GM23248 (cell line): ENCODE measurements at regions not wholly inside any gene's neighbourhood (a gene's known extent, or its start where the extent isn't known, plus 50 kb on each side); places are given as distances from the start of the nearest gene placed in this dataset.
A peak's percentile ranks its signal among the peaks of the same experiment; 100 is the strongest.

Experiments used
- DNase-seq: peaks from one replicate; pipeline ENCODE4 v3.0.0-alpha.2; 2015
- H2AFZ ChIP-seq: fragments of 200-600 bp; sonication (generic); 2 replicates; pipeline ENCODE4 v1.6.1; 2016; ENCODE audit warnings: antibody characterized with exemption
- H3F3A ChIP-seq: fragments of 200-600 bp; sonication (generic); 2 replicates; pipeline ENCODE4 v1.6.1; 2016; ENCODE audit warnings: mild to moderate bottlenecking, antibody characterized with exemption, mixed run types; ENCODE audit not compliant: insufficient read depth
- H3K27ac ChIP-seq: fragments of 200-600 bp; sonication (generic); 2 replicates; pipeline ENCODE4 v1.5.1; 2016; ENCODE audit warnings: mild to moderate bottlenecking
- H3K27me3 ChIP-seq: fragments of 200-600 bp; sonication (generic); replicated peaks from 2 replicates; pipeline ENCODE4 v1.6.1; 2016; ENCODE audit warnings: mild to moderate bottlenecking; ENCODE audit not compliant: insufficient read depth
- H3K36me3 ChIP-seq: fragments of 200-600 bp; sonication (generic); 2 replicates; pipeline ENCODE4 v1.6.1; 2016; ENCODE audit warnings: low read depth, mild to moderate bottlenecking
- H3K4me1 ChIP-seq: fragments of 200-600 bp; sonication (generic); 2 replicates; pipeline ENCODE4 v1.6.1; 2016; ENCODE audit warnings: mild to moderate bottlenecking; ENCODE audit not compliant: insufficient read depth
- H3K4me2 ChIP-seq: fragments of 200-600 bp; sonication (generic); one replicate; pipeline ENCODE4 v1.6.1; 2016; ENCODE audit warnings: mild to moderate bottlenecking; ENCODE audit not compliant: unreplicated experiment
- H3K4me3 ChIP-seq: fragments of 200-600 bp; sonication (generic); 2 replicates; pipeline ENCODE4 v1.5.1; 2016; ENCODE audit warnings: mild to moderate bottlenecking
- H3K79me2 ChIP-seq: fragments of 200-600 bp; sonication (generic); 2 replicates; pipeline ENCODE4 v1.6.1; 2016; ENCODE audit warnings: mild to moderate bottlenecking; ENCODE audit not compliant: insufficient read depth
- H3K9ac ChIP-seq: fragments of 200-600 bp; sonication (generic); 2 replicates; pipeline ENCODE4 v1.6.1; 2016; ENCODE audit warnings: mild to moderate bottlenecking
- H3K9me2 ChIP-seq: fragments of 200-600 bp; sonication (generic); 2 replicates; pipeline ENCODE4 v1.6.1; 2016; ENCODE audit warnings: mixed run types, mild to moderate bottlenecking, moderate library complexity; ENCODE audit not compliant: insufficient read depth
- H3K9me3 ChIP-seq: fragments of 200-600 bp; sonication (generic); one replicate; pipeline ENCODE4 v1.6.1; 2017; ENCODE audit warnings: low read depth
- H4K20me1 ChIP-seq: fragments of 200-600 bp; sonication (generic); 2 replicates; pipeline ENCODE4 v1.6.0; 2016; ENCODE audit not compliant: insufficient read depth
- EZH2 ChIP-seq: fragments of 200-600 bp; sonication (generic); IDR thresholded peaks from 2 replicates; pipeline ENCODE4 v1.6.1; 2018; ENCODE audit warnings: antibody characterized with exemption, mild to moderate bottlenecking; ENCODE audit not compliant: insufficient read depth, poor library complexity, severe bottlenecking
- EZH2phosphoT487 ChIP-seq: fragments of 200-600 bp; sonication (generic); IDR thresholded peaks from 2 replicates; pipeline ENCODE4 v1.6.1; 2018; ENCODE audit warnings: antibody characterized with exemption, moderate library complexity, mild to moderate bottlenecking, low read depth; ENCODE audit not compliant: insufficient read depth
- WGBS, 2 experiments: methylation state at CpG; one replicate each; pipeline ENCODE4 v1.1.6; 2015 to 2017; ENCODE audit warnings: low lambda C conversion rate in 2 of 2, low coverage in 1 of 2; ENCODE audit errors: missing lambda C conversion rate in 2 of 2; 5-methylcytosine and 5-hydroxymethylcytosine counted together
- in situ Hi-C: fragments of 300-500 bp; cut with MboI; formaldehyde crosslinking; loops from 2 replicates; pipeline ENCODE4 v1.15.0; 2020

GRCh38 chr10:3709456-3710060 is 75.5 kb downstream of the KLF6 start:
- no peaks in the 10 kb centered on the region for H3F3A ChIP-seq
- no peak overlapping the region for H3K9ac ChIP-seq
- H3K9me2 ChIP-seq, result no peaks in the 10 kb centered on the region
- H3K4me3 ChIP-seq, result no peak overlapping the region
- no peaks in the 10 kb centered on the region for H3K9me3 ChIP-seq
- H3K27me3 ChIP-seq, result no peaks in the 10 kb centered on the region
- in situ Hi-C loops, result no loop called here
- no peak for TF ChIP-seq EZH2
- no peak for TF ChIP-seq EZH2phosphoT487
- no peaks in the 10 kb centered on the region for H4K20me1 ChIP-seq
- WGBS, 2 experiments, result 88 to 91% methylated on average over 4 of the region's 4 CpGs
- H3K4me1 ChIP-seq, result no peaks in the 10 kb centered on the region
- H3K27ac ChIP-seq, result no peak overlapping the region
- H2AFZ ChIP-seq, result no peak overlapping the region
- no peaks in the 10 kb centered on the region for H3K36me3 ChIP-seq
- H3K79me2 ChIP-seq, result no peaks in the 10 kb centered on the region
- no peak for DNase-seq
- no peak overlapping the region for H3K4me2 ChIP-seq

DNA sequence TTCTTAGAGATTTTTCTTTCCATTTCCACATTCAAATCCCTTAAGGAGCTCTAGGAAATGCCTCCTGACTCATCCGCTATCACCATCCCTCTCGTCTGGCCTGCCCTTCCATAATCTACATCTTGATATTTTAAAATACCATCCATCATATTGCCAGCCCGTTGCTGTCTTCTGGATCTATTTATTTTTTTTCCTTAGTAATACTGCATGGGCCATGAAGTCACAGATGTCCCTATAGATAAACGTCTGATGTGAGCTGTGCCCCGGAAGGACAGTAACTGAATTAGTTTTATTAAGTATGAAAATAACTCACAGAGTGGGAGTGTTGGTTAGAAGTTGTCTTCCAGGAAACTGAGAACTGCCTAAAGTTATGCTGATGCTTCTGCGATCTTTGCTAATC is 76.2 kb downstream of the KLF6 start:
- Histone ChIP-seq H3K27me3 (no peaks in the 10 kb centered on the region), H3K9me3 (no peaks in the 10 kb centered on the region), H3K36me3 (no peaks in the 10 kb centered on the region), H3K4me1 (no peaks in the 10 kb centered on the region), H3K27ac (no peak overlapping the region), H3K4me3 (no peak overlapping the region), H3F3A (no peaks in the 10 kb centered on the region), H3K9me2 (no peaks in the 10 kb centered on the region), H2AFZ (0 out of 2 replicates have a peak overlapping the region, but pooled peaks have one; percentile 19), H3K9ac (no peak overlapping the region), H4K20me1 (no peaks in the 10 kb centered on the region), H3K79me2 (no peaks in the 10 kb centered on the region), H3K4me2 (no peak overlapping the region)
- DNase-seq, result no peak
- TF ChIP-seq EZH2phosphoT487 (no peak), EZH2 (no peak)
- 69 to 74% methylated on average over 6 of the region's 6 CpGs for WGBS, 2 experiments
- in situ Hi-C loops, result no loop called here

- H3K27ac ChIP-seq, result no peak overlapping the region
- H3K4me2 ChIP-seq, result no peak overlapping the region
- no peaks in the 10 kb centered on the region for H3F3A ChIP-seq
- H3K4me1 ChIP-seq, result no peaks in the 10 kb centered on the region
- no peaks in the 10 kb centered on the region for H3K79me2 ChIP-seq
- DNase-seq, result no peak
- 94% methylated on average over 10 of the region's 10 CpGs for WGBS, 2 experiments
- H3K9me2 ChIP-seq, result no peaks in the 10 kb centered on the region
- in situ Hi-C loops, result no loop called here
- no peaks in the 10 kb centered on the region for H3K9me3 ChIP-seq
- H2AFZ ChIP-seq, result no peak overlapping the region
- no peaks in the 10 kb centered on the region for H4K20me1 ChIP-seq
- TF ChIP-seq EZH2phosphoT487, result no peak
- no peak for TF ChIP-seq EZH2
- no peak overlapping the region for H3K4me3 ChIP-seq
- H3K9ac ChIP-seq, result no peak overlapping the region
- no peaks in the 10 kb centered on the region for H3K36me3 ChIP-seq
- H3K27me3 ChIP-seq, result no peaks in the 10 kb centered on the region
Measured at GRCh38 chr10:3704565-3705325, 80.3 kb downstream of the KLF6 start.

DNA sequence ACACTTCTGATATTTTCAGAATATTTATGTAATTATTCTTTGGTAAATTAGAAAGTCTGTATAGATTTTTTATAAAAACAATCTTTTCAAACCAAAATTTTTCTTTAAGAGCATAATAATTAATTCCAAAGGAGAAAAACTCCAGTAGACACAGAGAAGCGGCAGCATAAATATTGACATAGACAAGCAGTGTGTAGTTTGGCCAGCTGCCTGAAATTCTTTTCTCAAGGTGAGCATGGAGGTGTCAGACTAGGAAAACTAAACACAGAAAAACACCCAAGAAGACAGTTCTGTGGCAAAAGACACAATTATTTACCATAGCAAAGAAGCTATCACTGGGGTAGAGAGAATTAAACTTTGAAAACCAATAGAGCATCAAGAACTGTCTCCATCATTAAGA is 82.4 kb downstream of the KLF6 start:
- H3K36me3 ChIP-seq, result no peaks in the 10 kb centered on the region
- H3K9me2 ChIP-seq, result no peaks in the 10 kb centered on the region
- H3K9ac ChIP-seq, result no peak overlapping the region
- no peak for TF ChIP-seq EZH2phosphoT487
- no peak for TF ChIP-seq EZH2
- no peak for DNase-seq
- WGBS, 2 experiments, result 92 to 100% methylated on average over 1 of the region's 1 CpG
- H3K79me2 ChIP-seq, result no peaks in the 10 kb centered on the region
- H3K4me1 ChIP-seq, result no peaks in the 10 kb centered on the region
- no peak overlapping the region for H2AFZ ChIP-seq
- H3K27me3 ChIP-seq, result no peaks in the 10 kb centered on the region
- H4K20me1 ChIP-seq, result no peaks in the 10 kb centered on the region
- in situ Hi-C loops, result no loop called here
- H3K4me3 ChIP-seq, result no peak overlapping the region
- H3K9me3 ChIP-seq, result no peaks in the 10 kb centered on the region
- H3K4me2 ChIP-seq, result no peak overlapping the region
- no peaks in the 10 kb centered on the region for H3F3A ChIP-seq
- no peak overlapping the region for H3K27ac ChIP-seq
